ENCODE measurements at regions not wholly inside any gene's neighbourhood (a gene's known extent, or its start where the extent isn't known, plus 50 kb on each side); places are given as distances from the start of the nearest gene placed in this dataset.

DNA sequence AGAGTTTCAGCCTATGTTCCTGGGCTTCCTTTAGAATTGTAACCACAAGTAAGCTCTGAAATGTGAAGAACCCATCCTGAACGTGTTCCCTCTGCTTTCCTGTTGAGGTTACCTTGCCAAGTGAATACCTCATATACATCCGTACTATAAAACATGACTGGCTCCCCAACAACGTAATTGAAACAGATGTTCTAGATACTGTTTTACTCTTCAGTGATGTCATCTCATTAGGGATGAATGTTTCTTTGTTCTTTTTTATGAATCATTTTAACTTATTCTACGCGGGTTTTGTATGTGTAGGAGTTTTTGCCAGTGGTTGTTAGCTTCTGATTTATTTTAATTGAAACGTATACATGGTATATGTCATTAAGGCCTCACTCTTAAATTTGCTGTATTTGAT lies 166.8 kb downstream of the SAMD5 start:
- ATAC-seq = no peak
- no peak overlapping the region for H3K27ac Mint-ChIP-seq

More for the DNA sequence above, 166.8 kb downstream of the SAMD5 start:
- Mint-ChIP-seq H3K9me3 (peaks cover 9% of the 10 kb centered on the region), H3K27me3 (ENCODE audit: low read depth) (no peaks in the 10 kb centered on the region), H3K36me3 (peaks cover 10% of the 10 kb centered on the region), H3K4me1 (peaks cover 41% of the 10 kb centered on the region), H3K4me3 (no peak overlapping the region)
- ChIA-PET POLR2A (no interaction called here), CTCF (no interaction called here)
- DNase-seq (ENCODE audit: low spot score) = no peak
- TF ChIP-seq EMX1 (CRISPR knock-in tag; IDR thresholded peaks at IDR 0.05) (no peak), ZNF219 (CRISPR knock-in tag; IDR thresholded peaks at IDR 0.05; ENCODE audit: borderline replicate concordance) (no peak), CREB1 (CRISPR knock-in tag; IDR thresholded peaks at IDR 0.05) (no peak), E2F5 (CRISPR knock-in tag; IDR thresholded peaks at IDR 0.05) (no peak), RORB (CRISPR knock-in tag; IDR thresholded peaks at IDR 0.05) (no peak)
- TF ChIP-seq, protein P1, sequence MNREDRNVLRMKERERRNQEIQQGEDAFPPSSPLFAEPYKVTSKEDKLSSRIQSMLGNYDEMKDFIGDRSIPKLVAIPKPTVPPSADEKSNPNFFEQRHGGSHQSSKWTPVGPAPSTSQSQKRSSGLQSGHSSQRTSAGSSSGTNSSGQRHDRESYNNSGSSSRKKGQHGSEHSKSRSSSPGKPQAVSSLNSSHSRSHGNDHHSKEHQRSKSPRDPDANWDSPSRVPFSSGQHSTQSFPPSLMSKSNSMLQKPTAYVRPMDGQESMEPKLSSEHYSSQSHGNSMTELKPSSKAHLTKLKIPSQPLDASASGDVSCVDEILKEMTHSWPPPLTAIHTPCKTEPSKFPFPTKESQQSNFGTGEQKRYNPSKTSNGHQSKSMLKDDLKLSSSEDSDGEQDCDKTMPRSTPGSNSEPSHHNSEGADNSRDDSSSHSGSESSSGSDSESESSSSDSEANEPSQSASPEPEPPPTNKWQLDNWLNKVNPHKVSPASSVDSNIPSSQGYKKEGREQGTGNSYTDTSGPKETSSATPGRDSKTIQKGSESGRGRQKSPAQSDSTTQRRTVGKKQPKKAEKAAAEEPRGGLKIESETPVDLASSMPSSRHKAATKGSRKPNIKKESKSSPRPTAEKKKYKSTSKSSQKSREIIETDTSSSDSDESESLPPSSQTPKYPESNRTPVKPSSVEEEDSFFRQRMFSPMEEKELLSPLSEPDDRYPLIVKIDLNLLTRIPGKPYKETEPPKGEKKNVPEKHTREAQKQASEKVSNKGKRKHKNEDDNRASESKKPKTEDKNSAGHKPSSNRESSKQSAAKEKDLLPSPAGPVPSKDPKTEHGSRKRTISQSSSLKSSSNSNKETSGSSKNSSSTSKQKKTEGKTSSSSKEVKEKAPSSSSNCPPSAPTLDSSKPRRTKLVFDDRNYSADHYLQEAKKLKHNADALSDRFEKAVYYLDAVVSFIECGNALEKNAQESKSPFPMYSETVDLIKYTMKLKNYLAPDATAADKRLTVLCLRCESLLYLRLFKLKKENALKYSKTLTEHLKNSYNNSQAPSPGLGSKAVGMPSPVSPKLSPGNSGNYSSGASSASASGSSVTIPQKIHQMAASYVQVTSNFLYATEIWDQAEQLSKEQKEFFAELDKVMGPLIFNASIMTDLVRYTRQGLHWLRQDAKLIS (CRISPR knock-in tag; IDR thresholded peaks at IDR 0.05; ENCODE audit: borderline replicate concordance) = no peak
- TF ChIP-seq, protein P2, sequence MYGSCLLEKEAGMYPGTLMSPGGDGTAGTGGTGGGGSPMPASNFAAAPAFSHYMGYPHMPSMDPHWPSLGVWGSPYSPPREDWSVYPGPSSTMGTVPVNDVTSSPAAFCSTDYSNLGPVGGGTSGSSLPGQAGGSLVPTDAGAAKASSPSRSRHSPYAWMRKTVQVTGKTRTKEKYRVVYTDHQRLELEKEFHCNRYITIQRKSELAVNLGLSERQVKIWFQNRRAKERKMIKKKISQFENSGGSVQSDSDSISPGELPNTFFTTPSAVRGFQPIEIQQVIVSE (CRISPR knock-in tag; IDR thresholded peaks at IDR 0.05; ENCODE audit: borderline replicate concordance) = no peak
- TF ChIP-seq, protein P3, sequence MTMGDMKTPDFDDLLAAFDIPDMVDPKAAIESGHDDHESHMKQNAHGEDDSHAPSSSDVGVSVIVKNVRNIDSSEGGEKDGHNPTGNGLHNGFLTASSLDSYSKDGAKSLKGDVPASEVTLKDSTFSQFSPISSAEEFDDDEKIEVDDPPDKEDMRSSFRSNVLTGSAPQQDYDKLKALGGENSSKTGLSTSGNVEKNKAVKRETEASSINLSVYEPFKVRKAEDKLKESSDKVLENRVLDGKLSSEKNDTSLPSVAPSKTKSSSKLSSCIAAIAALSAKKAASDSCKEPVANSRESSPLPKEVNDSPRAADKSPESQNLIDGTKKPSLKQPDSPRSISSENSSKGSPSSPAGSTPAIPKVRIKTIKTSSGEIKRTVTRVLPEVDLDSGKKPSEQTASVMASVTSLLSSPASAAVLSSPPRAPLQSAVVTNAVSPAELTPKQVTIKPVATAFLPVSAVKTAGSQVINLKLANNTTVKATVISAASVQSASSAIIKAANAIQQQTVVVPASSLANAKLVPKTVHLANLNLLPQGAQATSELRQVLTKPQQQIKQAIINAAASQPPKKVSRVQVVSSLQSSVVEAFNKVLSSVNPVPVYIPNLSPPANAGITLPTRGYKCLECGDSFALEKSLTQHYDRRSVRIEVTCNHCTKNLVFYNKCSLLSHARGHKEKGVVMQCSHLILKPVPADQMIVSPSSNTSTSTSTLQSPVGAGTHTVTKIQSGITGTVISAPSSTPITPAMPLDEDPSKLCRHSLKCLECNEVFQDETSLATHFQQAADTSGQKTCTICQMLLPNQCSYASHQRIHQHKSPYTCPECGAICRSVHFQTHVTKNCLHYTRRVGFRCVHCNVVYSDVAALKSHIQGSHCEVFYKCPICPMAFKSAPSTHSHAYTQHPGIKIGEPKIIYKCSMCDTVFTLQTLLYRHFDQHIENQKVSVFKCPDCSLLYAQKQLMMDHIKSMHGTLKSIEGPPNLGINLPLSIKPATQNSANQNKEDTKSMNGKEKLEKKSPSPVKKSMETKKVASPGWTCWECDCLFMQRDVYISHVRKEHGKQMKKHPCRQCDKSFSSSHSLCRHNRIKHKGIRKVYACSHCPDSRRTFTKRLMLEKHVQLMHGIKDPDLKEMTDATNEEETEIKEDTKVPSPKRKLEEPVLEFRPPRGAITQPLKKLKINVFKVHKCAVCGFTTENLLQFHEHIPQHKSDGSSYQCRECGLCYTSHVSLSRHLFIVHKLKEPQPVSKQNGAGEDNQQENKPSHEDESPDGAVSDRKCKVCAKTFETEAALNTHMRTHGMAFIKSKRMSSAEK (CRISPR knock-in tag; IDR thresholded peaks at IDR 0.05; ENCODE audit: borderline replicate concordance) = no peak
- TF ChIP-seq, protein P4, sequence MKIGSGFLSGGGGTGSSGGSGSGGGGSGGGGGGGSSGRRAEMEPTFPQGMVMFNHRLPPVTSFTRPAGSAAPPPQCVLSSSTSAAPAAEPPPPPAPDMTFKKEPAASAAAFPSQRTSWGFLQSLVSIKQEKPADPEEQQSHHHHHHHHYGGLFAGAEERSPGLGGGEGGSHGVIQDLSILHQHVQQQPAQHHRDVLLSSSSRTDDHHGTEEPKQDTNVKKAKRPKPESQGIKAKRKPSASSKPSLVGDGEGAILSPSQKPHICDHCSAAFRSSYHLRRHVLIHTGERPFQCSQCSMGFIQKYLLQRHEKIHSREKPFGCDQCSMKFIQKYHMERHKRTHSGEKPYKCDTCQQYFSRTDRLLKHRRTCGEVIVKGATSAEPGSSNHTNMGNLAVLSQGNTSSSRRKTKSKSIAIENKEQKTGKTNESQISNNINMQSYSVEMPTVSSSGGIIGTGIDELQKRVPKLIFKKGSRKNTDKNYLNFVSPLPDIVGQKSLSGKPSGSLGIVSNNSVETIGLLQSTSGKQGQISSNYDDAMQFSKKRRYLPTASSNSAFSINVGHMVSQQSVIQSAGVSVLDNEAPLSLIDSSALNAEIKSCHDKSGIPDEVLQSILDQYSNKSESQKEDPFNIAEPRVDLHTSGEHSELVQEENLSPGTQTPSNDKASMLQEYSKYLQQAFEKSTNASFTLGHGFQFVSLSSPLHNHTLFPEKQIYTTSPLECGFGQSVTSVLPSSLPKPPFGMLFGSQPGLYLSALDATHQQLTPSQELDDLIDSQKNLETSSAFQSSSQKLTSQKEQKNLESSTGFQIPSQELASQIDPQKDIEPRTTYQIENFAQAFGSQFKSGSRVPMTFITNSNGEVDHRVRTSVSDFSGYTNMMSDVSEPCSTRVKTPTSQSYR (CRISPR knock-in tag; IDR thresholded peaks at IDR 0.05) = no peak
